Nephron progenitor cell (in vitro differentiated cells): ENCODE measurements at regions not wholly inside any gene's neighbourhood (a gene's known extent, or its start where the extent isn't known, plus 50 kb on each side); places are given as distances from the start of the nearest gene placed in this dataset.

Source experiments
- DNase-seq: peaks from one replicate; pipeline ENCODE4 v3.0.0; 2021
- H3K27ac Mint-ChIP-seq: 2 replicates; pipeline ENCODE4 v1.8.0; 2021; ENCODE audit warnings: mild to moderate bottlenecking, moderate library complexity, mixed read lengths
- H3K27me3 Mint-ChIP-seq: 2 replicates; pipeline ENCODE4 v1.8.0; 2021; ENCODE audit warnings: mild to moderate bottlenecking, low read depth, mixed read lengths; ENCODE audit not compliant: poor library complexity
- H3K36me3 Mint-ChIP-seq: 2 replicates; pipeline ENCODE4 v1.8.0; 2021; ENCODE audit warnings: low read depth, mixed read lengths
- H3K4me1 Mint-ChIP-seq: 2 replicates; pipeline ENCODE4 v1.8.0; 2021; ENCODE audit warnings: mixed read lengths
- H3K4me3 Mint-ChIP-seq: 2 replicates; pipeline ENCODE4 v1.8.0; 2021; ENCODE audit warnings: mild to moderate bottlenecking, moderate library complexity, mixed read lengths
- H3K9me3 Mint-ChIP-seq: 2 replicates; pipeline ENCODE4 v1.8.0; 2021; ENCODE audit warnings: mild to moderate bottlenecking, moderate library complexity, mixed read lengths
- CTCF ChIP-seq: fragments of 200-600 bp; sonication (generic); IDR thresholded peaks from 2 replicates; pipeline ENCODE4 v1.5.0; 2021; ENCODE audit warnings: antibody characterized with exemption

DNA sequence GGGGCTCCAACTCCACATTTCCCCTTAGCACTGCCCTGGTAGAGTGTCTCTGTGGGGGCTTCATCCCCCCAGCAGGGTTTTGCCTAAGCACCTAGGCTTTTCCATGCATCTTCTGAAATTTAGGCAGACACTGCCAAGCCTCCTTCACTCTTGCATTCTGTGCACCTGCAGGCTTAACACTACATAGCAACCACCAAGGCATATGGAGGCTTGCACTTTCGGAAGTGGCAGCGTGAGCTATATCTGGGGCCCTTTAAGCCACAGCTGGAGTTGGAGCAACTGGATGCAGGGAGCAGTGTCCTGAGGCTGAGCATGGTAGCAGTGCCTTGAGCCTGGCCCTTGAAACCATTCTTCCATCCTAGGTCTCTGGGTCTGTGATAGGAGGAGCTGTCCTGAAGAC lies 214.8 kb upstream of the RPL34 start:
- H3K9me3 Mint-ChIP-seq, result peaks cover 25% of the 10 kb centered on the region
- no peak for TF ChIP-seq CTCF
- H3K27me3 Mint-ChIP-seq, result no peaks in the 10 kb centered on the region
- H3K4me3 Mint-ChIP-seq, result no peak overlapping the region
- H3K4me1 Mint-ChIP-seq, result peaks cover 10% of the 10 kb centered on the region
- no peak for DNase-seq
- H3K36me3 Mint-ChIP-seq, result no peaks in the 10 kb centered on the region
- H3K27ac Mint-ChIP-seq, result no peak overlapping the region

GRCh38 chr4:108400309-108400708 lies 220.1 kb upstream of the RPL34 start:
- no peak for DNase-seq
- Mint-ChIP-seq H3K4me1 (peaks cover 18% of the 10 kb centered on the region), H3K4me3 (no peak overlapping the region), H3K9me3 (peaks cover 4% of the 10 kb centered on the region), H3K27ac (no peak overlapping the region), H3K36me3 (no peaks in the 10 kb centered on the region), H3K27me3 (no peaks in the 10 kb centered on the region)
- no peak for TF ChIP-seq CTCF

GRCh38 chr4:108399610-108400265 lies 220.6 kb upstream of the RPL34 start:
- DNase-seq, result no peak
- Mint-ChIP-seq H3K27me3 (no peaks in the 10 kb centered on the region), H3K4me3 (no peak overlapping the region), H3K4me1 (peaks cover 24% of the 10 kb centered on the region), H3K36me3 (no peaks in the 10 kb centered on the region), H3K9me3 (peaks cover 3% of the 10 kb centered on the region), H3K27ac (peak overlapping the region; percentile 77)
- no peak for TF ChIP-seq CTCF

- H3K27me3 Mint-ChIP-seq, result no peaks in the 10 kb centered on the region
- H3K27ac Mint-ChIP-seq, result no peak overlapping the region
- peaks cover 33% of the 10 kb centered on the region for H3K4me1 Mint-ChIP-seq
- no peaks in the 10 kb centered on the region for H3K36me3 Mint-ChIP-seq
- no peak for DNase-seq
- H3K4me3 Mint-ChIP-seq, result no peak overlapping the region
- no peaks in the 10 kb centered on the region for H3K9me3 Mint-ChIP-seq
- TF ChIP-seq CTCF, result no peak
Measured at GRCh38 chr4:108398836-108399235, 221.5 kb upstream of the RPL34 start.

- Mint-ChIP-seq H3K27me3 (no peaks in the 10 kb centered on the region), H3K36me3 (no peaks in the 10 kb centered on the region), H3K4me3 (no peak overlapping the region), H3K4me1 (peaks cover 36% of the 10 kb centered on the region), H3K27ac (no peak overlapping the region), H3K9me3 (no peaks in the 10 kb centered on the region)
- no peak for TF ChIP-seq CTCF
- no peak for DNase-seq
Measured at GRCh38 chr4:108398316-108398715, 222.1 kb upstream of the RPL34 start.

GRCh38 chr4:108397850-108398249 lies 222.5 kb upstream of the RPL34 start:
- H3K36me3 Mint-ChIP-seq, result no peaks in the 10 kb centered on the region
- no peak for DNase-seq
- H3K4me1 Mint-ChIP-seq, result peaks cover 36% of the 10 kb centered on the region
- no peaks in the 10 kb centered on the region for H3K27me3 Mint-ChIP-seq
- no peaks in the 10 kb centered on the region for H3K9me3 Mint-ChIP-seq
- H3K27ac Mint-ChIP-seq, result no peak overlapping the region
- TF ChIP-seq CTCF, result no peak
- H3K4me3 Mint-ChIP-seq, result no peak overlapping the region
